ENCODE measurements at regions not wholly inside any gene's neighbourhood (a gene's known extent, or its start where the extent isn't known, plus 50 kb on each side); places are given as distances from the start of the nearest gene placed in this dataset.
A peak's percentile ranks its signal among the peaks of the same experiment; 100 is the strongest.

DNA sequence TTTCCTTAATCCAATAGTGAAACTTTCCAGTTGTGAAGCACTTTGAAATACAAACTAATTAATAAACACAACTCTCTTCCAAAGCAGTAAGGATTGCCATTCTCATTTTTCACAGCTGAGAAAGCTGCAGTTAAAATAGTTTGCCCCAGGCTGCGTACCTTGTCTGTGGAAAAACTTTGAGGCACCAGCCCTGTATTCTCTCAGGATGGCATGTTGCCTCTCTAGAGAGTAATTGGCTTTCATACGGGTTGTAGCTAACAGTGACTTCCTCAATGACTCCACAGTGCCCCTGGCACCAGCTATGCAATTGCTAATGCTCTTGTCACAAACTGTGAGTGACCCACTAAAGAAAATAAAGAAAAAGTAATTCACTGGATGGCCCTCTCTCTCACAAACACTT is 345.7 kb downstream of the MTX2 start:
- no peak for DNase-seq

GRCh38 chr2:176619504-176619903 is 350.3 kb downstream of the MTX2 start:
- DNase-seq: no peak

DNA sequence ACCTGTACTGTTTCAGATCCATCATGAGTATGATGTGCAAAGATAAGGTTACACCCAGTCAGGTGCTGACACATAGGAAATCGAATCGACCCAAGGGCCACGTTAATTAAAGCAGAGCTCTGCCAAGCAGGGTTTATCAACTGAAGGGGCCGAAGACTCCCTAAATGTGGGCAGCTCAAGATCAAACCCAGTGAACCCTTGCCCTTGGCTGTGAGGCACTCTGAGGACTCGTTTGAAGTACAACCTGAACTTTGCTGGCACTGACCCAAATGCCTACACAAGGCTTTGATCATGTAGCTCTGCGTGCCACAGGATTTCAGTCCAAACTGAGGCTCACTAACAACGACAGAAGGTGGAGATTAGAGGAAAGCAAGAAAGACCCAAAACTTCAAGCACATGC is 352.1 kb downstream of the MTX2 start:
- DNase-seq: no peak

- DNase-seq: no peak
Measured at GRCh38 chr2:176622792-176623191, 353.6 kb downstream of the MTX2 start.

DNA sequence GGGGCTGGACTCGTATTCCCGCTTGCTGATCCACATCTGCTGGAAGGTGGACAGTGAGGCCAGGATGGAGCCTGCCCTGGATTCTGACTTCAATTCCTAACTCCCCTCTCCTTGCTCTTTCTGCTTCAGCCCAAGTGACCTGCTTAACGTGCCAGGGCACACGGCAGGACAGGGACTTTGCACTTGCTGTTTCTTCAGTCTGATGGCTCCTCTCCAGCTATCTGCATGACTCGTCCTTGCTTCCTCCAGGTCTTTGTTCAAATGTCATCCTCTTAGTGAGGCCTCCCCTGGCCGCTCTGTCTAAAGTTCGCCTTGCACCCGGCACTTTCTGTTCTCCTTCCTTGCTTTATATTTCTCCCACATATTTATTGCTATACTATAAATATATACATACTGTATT is 357.6 kb downstream of the MTX2 start:
- DNase-seq: no peak

DNA sequence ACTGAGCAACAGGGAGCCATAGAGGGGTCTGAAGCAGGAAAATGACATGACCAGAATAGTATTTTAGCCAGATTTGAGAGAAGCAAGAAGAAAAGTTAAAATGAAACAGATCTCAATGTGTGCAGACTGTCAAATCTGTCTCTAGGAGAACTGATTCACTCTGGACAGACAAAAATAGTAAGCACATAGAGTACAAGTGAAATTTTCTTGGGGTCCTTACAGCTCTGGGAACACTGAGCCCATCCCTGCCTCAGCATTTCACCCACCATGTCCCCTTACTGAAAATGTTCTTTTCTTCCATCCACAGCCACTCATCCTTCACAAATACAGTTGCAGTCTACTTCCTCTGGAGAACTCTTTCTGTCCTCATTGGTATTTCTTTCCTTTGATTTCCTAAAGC is 359.2 kb downstream of the MTX2 start:
- DNase-seq: no peak

- no peak for DNase-seq
Measured at GRCh38 chr2:176633754-176634153, 364.5 kb downstream of the MTX2 start.

GRCh38 chr2:176636401-176636800 is 367.2 kb downstream of the MTX2 start:
- DNase-seq: no peak

DNA sequence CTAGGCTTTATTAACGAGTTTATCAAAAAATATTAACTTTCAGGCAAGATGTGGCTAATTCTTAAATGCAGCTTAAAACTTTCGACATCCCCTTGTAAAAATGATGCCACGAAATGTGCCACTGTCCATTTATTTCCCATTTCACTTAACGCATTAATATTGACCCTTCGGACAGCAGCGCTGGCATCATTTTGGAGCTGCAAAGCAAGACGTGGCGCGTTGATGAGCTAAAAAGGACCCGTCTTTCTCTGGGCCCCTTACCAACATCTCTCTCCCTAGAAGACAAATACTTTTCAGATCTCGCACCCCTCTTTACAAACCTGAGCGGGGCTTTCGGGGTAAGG is 367.9 kb downstream of the MTX2 start:
- DNase-seq: no peak

DNA sequence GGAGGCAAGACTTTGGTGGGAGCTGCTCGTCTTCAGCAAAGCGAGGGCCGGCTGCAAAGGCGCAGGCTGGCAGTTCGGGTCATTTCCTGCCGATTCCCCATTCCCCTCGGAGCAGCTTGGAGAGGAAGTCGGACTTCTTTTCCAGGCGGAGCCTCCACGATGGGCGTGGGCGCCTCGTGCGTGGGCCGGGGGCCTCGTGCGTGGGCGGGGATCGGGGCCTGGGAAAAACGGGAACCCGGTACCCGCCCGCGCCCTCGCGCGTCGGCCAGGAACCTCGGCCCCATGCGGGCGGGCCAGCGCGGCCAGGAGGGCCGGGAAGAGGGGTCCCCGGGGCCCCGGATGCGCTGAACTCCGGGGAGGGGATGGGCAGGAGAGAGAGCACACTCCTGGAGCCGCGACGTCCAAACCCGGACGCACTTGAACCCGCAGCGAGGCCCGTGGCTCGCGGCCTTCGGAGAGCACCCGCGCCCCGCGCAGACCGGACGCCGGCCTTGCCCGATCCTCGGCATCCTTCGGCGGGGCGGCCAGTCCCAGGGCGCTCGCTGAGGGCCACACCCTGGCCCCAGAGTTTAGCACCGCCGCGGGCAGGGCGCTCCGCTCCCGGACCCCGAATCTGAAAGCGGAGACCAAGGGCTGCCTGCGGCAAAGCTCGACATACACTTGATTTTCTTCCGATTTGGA is 368.4 kb downstream of the MTX2 start:
- DNase-seq: peak in 1 of 2 experiments; percentile 10

GRCh38 chr2:176638167-176639015 is 369.1 kb downstream of the MTX2 start:
- peak; percentile 46 to 57 for DNase-seq

DNA sequence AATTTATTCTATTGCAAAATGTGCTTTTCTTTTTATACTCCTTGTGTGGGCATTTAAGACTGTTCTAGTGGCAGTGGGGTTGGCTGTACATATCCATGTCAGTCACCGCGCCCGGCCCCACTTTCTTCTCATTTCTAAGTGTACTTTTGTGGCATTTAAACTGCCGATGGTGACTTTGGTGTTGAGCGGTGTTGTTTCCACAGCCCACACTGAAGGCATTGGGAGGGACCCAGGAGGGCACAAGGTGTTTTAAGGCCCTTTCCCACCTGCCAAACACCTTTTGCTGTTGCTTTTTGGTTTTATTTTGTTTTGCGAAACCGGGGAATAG is 369.7 kb downstream of the MTX2 start:
- no peak for DNase-seq

DNA sequence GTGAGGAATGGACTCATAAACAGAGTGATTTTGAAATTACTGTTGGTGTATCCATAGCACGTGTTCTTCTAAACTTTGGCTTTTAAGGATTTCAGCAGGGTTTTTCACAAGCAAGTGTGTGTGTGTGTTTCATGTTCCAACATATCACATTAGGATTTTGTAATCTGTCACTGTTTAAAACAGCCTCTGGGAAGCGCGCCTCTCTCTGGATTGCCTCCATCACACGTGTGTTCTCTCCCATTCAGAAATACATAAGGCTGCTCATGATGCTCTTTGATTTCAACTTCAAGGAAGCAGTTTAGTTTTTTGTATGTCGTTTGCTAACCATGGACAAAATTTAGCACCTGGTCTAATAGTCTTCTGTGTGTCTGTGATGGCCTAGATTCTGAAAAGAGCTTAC is 370.4 kb downstream of the MTX2 start:
- no peak for DNase-seq

- DNase-seq: no peak
Measured at GRCh38 chr2:176641436-176641835, 372.2 kb downstream of the MTX2 start.

DNA sequence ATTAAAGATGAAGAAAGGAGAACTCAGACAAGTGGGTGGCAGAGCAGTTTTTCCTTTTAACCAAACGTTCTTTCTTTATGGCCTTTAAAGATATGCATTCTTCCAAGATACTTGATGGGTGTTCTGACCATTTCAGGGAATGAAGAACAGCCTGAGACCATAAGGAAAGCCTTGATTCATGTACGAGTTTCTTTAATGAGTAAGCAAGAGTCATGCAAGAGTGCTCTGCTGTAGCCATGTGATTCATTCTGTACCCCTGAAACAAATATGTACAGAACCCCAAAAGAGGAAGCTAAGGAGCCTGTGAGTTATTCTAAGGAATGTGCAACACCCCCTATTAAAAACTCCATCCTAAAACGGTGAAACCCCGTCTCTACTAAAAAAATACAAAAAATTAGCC is 372.8 kb downstream of the MTX2 start:
- no peak for DNase-seq

GRCh38 chr2:176643646-176644045 is 374.4 kb downstream of the MTX2 start:
- DNase-seq: no peak

GRCh38 chr2:176645494-176645893 is 376.3 kb downstream of the MTX2 start:
- DNase-seq: no peak

GRCh38 chr2:176646033-176646615 is 376.9 kb downstream of the MTX2 start:
- DNase-seq: no peak

DNA sequence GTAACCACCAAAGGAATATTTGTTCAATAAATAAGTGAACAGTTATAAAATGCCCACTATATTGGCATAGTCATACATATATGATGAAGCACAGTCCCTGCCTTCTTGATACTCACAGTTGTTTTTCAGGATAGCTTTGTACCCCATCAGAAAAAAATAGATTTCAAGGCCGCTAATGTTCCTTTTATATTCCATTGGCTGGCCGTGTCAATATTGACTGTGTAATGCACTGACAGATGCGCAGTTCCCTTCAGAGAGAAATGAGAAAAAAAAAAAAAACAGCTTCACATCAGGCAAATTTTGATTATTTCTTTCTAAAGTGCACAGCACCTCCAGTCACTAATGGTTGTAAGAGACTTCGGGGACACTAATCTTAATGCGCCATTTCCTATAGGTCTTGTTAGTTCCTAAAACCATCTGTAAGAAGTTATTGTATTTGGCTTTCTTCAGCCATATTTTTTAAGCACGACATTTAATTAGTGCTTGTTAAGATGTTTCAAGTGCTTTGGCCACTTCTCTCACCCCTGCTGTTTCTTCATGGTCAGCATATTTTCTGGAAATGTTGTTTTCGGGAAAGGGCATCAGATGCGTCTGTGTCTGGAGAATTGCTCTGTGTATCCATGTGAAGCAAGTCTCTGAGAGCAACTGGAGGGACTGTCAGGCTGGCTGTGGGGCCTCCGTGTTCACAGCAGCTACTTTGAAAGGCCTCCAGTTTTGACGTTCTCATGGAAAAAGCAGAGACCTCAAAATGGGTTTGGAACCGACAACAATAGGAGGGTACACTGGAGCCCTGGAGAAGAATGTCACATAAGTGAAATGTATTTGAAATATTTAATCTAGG is 378.3 kb downstream of the MTX2 start:
- no peak for DNase-seq

- no peak for DNase-seq
Measured at GRCh38 chr2:176648700-176649297, 379.6 kb downstream of the MTX2 start.

DNA sequence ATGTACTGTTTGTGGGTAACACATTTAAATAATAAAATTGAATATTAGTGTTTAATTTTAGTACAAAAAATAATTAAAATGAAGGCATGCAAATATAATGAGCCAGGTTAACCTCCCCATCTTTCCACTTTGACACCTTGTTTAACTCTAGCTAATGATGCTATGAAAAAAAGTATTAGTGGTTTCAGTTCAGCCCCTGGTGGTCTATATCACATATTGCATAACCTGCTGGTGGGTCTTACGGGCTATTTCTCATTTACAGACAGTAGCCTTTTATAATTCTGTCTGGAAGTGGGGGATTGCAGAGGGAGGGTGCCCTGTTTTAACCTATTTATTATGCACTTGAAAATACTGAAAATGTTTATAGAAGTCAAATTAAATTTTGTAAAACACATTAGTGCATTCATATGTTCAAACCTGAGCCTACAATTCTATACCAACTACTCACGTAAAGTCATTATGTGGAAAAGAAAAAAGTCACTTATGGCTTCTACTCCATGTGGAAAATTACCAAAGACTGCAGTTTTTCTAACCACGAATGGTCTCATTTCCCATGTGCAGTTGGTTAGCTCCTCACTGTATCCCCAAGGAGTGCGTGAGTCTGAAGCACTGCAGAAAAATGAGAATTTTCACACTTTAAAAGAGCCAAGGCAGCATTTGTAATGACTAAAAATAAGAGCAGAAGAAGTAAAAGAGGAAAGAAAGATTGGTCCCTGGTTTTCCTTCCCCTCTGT is 381.0 kb downstream of the MTX2 start:
- no peak for DNase-seq

DNA sequence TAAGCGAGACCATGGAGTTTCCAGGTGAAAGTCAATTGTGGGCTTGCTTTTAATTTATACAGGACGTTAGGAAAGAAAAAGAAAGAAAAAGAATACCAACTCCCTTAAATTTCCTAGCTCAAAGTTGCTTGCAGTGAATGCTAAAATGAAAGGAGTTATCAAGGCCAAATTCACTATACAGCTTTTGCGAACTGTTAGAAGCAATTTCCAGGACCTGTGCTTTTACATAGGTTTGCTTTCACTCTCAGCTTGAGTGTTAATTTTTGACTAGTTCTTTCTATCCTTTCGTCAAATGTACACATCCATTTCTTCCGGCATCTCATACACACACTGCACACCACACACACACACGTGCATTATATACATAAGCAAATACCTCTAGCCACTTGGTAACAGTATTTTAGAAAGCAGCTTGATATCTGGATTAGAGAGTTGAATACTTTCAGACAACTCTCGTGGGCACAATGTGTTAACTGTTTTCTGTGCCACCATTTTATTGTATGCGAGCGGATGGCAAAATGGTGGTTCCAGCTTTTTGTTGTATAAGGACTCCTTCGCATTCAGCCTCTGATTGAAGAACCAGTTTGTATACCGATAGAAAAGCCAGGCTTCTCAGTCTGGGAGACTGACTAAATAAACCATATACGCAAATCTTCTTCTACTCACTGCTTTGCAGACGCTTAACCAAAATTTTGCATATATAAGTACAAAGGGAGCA is 381.8 kb downstream of the MTX2 start:
- no peak for DNase-seq
